ENCODE measurements at regions not wholly inside any gene's neighbourhood (a gene's known extent, or its start where the extent isn't known, plus 50 kb on each side); places are given as distances from the start of the nearest gene placed in this dataset.

DNA sequence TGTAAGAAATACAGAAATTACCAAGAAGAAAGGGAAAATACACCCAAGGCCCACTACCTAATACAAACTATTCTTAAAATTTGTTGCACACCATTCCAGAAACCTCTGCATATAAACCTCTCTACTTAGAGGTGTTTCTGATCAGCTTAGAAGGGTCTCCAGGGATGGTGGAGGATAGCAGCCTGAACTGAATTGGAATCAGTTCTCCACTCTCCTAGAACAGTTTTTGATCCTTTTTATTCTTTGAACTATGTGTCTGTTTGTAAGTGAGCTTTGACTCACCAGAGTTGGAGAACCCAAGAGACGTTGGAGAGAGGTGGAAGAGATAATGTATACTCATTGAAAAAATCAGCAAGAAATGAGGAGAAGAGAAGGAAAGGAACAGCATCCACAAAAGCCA, 96.6 kb upstream of the OTUD4 start:
- TF ChIP-seq POLR2AphosphoS5 (IDR thresholded peaks at IDR 0.05; ENCODE audit: low read depth, low read length): no peak
- TF ChIP-seq POLR2A (IDR thresholded peaks at IDR 0.05; ENCODE audit: low read depth, low read length): no peak
- TF ChIP-seq TAF1 (IDR thresholded peaks at IDR 0.05; ENCODE audit: low read depth, low read length): no peak
- no peak for TF ChIP-seq SPI1 (IDR thresholded peaks at IDR 0.05; ENCODE audit: low read depth, low read length)
